IMR-90 (cell line): ENCODE measurements at regions not wholly inside any gene's neighbourhood (a gene's known extent, or its start where the extent isn't known, plus 50 kb on each side); places are given as distances from the start of the nearest gene placed in this dataset.

Experiments used
- ATAC-seq: fragments of 200-7000 bp; cut with Tn5 transposase; 2 replicates; pipeline ENCODE4 v1.9.1; 2020; ENCODE audit warnings: low read depth, mild to moderate bottlenecking, moderate library complexity
- BruUV-seq: library from RNA; stranded (reverse); fragments of 400-500 nt; replicated peaks from 2 replicates; lab custom pipeline; 2021; lab: Mats Ljungman, UMichigan
- CTCF ChIA-PET: fragments of 300-600 bp; formaldehyde crosslinking; extraction: SDS; loops from one replicate; lab custom pipeline; 2021; ENCODE audit warnings: antibody characterized with exemption; lab: Yijun Ruan, JAX
- POLR2A ChIA-PET: fragments of 300-600 bp; sonication (Branson Sonifier 250); formaldehyde crosslinking; loops from one replicate; lab custom pipeline; 2022; ENCODE audit warnings: antibody characterized with exemption; ENCODE audit not compliant: unreplicated experiment; lab: Charles Lee
- DNase-seq: peaks from one replicate; pipeline ENCODE4 v3.0.0; 2013
- H2AFZ ChIP-seq: replicated peaks from 2 replicates; pipeline ENCODE3; 2013; ENCODE audit warnings: low read length, mild to moderate bottlenecking; ENCODE audit not compliant: poor library complexity
- H2AK5ac ChIP-seq: 2 replicates; pipeline ENCODE4 v1.6.1; 2013; ENCODE audit warnings: low read depth, low read length, inconsistent platforms
- H2AK9ac ChIP-seq: replicated peaks from 2 replicates; pipeline ENCODE3; 2013; ENCODE audit warnings: mild to moderate bottlenecking, low read depth, low read length, moderate library complexity; ENCODE audit not compliant: poor library complexity
- H2BK120ac ChIP-seq: 2 replicates; pipeline ENCODE4 v1.6.1; 2013; ENCODE audit warnings: low read depth, low read length, inconsistent platforms
- H2BK15ac ChIP-seq: 3 replicates; pipeline ENCODE4 v1.6.1; 2013; ENCODE audit warnings: low read depth, low read length, inconsistent platforms
- H2BK20ac ChIP-seq: 2 replicates; pipeline ENCODE4 v1.6.1; 2013; ENCODE audit warnings: low read depth, mild to moderate bottlenecking, inconsistent platforms, low read length, moderate library complexity
- H2BK5ac ChIP-seq: 2 replicates; pipeline ENCODE4 v1.6.1; 2013; ENCODE audit warnings: mild to moderate bottlenecking, low read depth, low read length, inconsistent platforms; ENCODE audit not compliant: poor library complexity, severe bottlenecking
- H3K14ac ChIP-seq: replicated peaks from 2 replicates; pipeline ENCODE4 v1.6.1; 2013; ENCODE audit warnings: low read depth, low read length, inconsistent platforms
- H3K18ac ChIP-seq: 2 replicates; pipeline ENCODE4 v1.6.1; 2013; ENCODE audit warnings: low read depth, low read length, control low read depth
- H3K23ac ChIP-seq: 2 replicates; pipeline ENCODE4 v1.6.1; 2013; ENCODE audit warnings: low read depth, low read length, inconsistent platforms
- H3K27ac ChIP-seq: 2 replicates; pipeline ENCODE4 v1.5.1; 2013; ENCODE audit warnings: mild to moderate bottlenecking, control low read depth, low read length; ENCODE audit not compliant: insufficient read depth
- H3K27me3 ChIP-seq: 2 replicates; pipeline ENCODE4 v1.6.1; 2013; ENCODE audit warnings: low read length; ENCODE audit not compliant: control insufficient read depth, insufficient read depth
- H3K36me3 ChIP-seq: 2 replicates; pipeline ENCODE4 v1.6.1; 2013; ENCODE audit warnings: low read length, mixed read lengths; ENCODE audit not compliant: control insufficient read depth, insufficient read depth
- H3K4ac ChIP-seq: 2 replicates; pipeline ENCODE4 v1.6.1; 2013; ENCODE audit warnings: low read depth, low read length, inconsistent platforms
- H3K4me1 ChIP-seq: 2 replicates; pipeline ENCODE4 v1.6.1; 2013; ENCODE audit warnings: low read length, mixed read lengths; ENCODE audit not compliant: control insufficient read depth, insufficient read depth
- H3K4me2 ChIP-seq: 2 replicates; pipeline ENCODE4 v1.6.1; 2013; ENCODE audit warnings: low read depth, mild to moderate bottlenecking, control low read depth, low read length, moderate library complexity
- H3K4me3 ChIP-seq: 2 replicates; pipeline ENCODE4 v1.5.1; 2013; ENCODE audit warnings: low read depth, mild to moderate bottlenecking, control low read depth, low read length, moderate library complexity; ENCODE audit not compliant: insufficient read depth
- H3K56ac ChIP-seq: 2 replicates; pipeline ENCODE4 v1.6.1; 2013; ENCODE audit warnings: low read length, inconsistent platforms; ENCODE audit not compliant: insufficient read depth; ENCODE audit errors: extremely low read depth
- H3K79me1 ChIP-seq, 2 experiments: 2 replicates each; pipeline ENCODE4 v1.6.1; 2013; ENCODE audit warnings: low read length in 2 of 2, inconsistent platforms in 1 of 2, low read depth in 1 of 2
- H3K9ac ChIP-seq: 2 replicates; pipeline ENCODE4 v1.6.1; 2013; ENCODE audit warnings: low read depth, low read length, control low read depth
- H3K9me1 ChIP-seq: 2 replicates; pipeline ENCODE4 v1.6.1; 2013; ENCODE audit warnings: low read length, inconsistent platforms; ENCODE audit not compliant: insufficient read depth
- H3K9me3 ChIP-seq: 2 replicates; pipeline ENCODE4 v1.6.1; 2013; ENCODE audit warnings: low read length; ENCODE audit not compliant: control insufficient read depth, insufficient read depth
- H4K20me1 ChIP-seq: 2 replicates; pipeline ENCODE4 v1.6.1; 2013; ENCODE audit warnings: low read length, inconsistent platforms; ENCODE audit not compliant: insufficient read depth
- H4K5ac ChIP-seq: 2 replicates; pipeline ENCODE4 v1.6.1; 2013; ENCODE audit warnings: mild to moderate bottlenecking, low read depth, low read length, control low read depth
- H4K8ac ChIP-seq, 2 experiments: 2 replicates each; pipeline ENCODE4 v1.6.1; 2013; ENCODE audit warnings: low read depth in 2 of 2, low read length in 2 of 2, control low read depth in 1 of 2, inconsistent platforms in 1 of 2
- H4K91ac ChIP-seq: 2 replicates; pipeline ENCODE4 v1.6.1; 2013; ENCODE audit warnings: low read depth, low read length, inconsistent platforms; ENCODE audit not compliant: insufficient read depth
- BHLHE40 ChIP-seq: fragments of 150-350 bp; IDR thresholded peaks from 2 replicates; pipeline ENCODE4 v1.6.1; 2016; ENCODE audit warnings: mild to moderate bottlenecking, low read depth, low read length
- CHD1 ChIP-seq: IDR thresholded peaks from 2 replicates; pipeline ENCODE4 v1.6.1; 2012; ENCODE audit warnings: low read depth, low read length, improper control_type of control experiment
- FOS ChIP-seq: fragments of 150-350 bp; IDR thresholded peaks from 2 replicates; pipeline ENCODE4 v1.6.1; 2016; ENCODE audit warnings: low read depth, low read length
- NFE2L2 ChIP-seq: fragments of 150-350 bp; IDR thresholded peaks from 2 replicates; pipeline ENCODE4 v1.6.1; 2016; ENCODE audit warnings: low read depth, mild to moderate bottlenecking, low read length
- POLR2A ChIP-seq: IDR thresholded peaks from 2 replicates; pipeline ENCODE4 v1.6.1; 2012; ENCODE audit warnings: mild to moderate bottlenecking, low read depth, low read length
- RFX5 ChIP-seq: IDR thresholded peaks from 2 replicates; pipeline ENCODE4 v1.8.0; 2012; ENCODE audit warnings: low read depth, mild to moderate bottlenecking, low read length, moderate library complexity
- USF2 ChIP-seq: fragments of 150-350 bp; IDR thresholded peaks from 2 replicates; pipeline ENCODE4 v1.6.1; 2017; ENCODE audit warnings: mild to moderate bottlenecking, antibody characterized with exemption, low read length, low read depth
- WGBS, 2 experiments: methylation state at CpG; one replicate each; pipeline versions ENCODE4 v1.1.5 to v1.1.7; 2013; ENCODE audit warnings: missing lambda C conversion rate in 2 of 2; ENCODE audit not compliant: insufficient read length in 1 of 2; ENCODE audit errors: extremely low coverage in 2 of 2; 5-methylcytosine and 5-hydroxymethylcytosine counted together
- dilution Hi-C: fragments of 300-500 bp; cut with HindIII; formaldehyde crosslinking; loops from one replicate; pipeline ENCODE4 v1.14.3; 2018; ENCODE audit warnings: low sequenced_read_pairs; ENCODE audit not compliant: unreplicated experiment
- in situ Hi-C: fragments of 300-500 bp; cut with MboI; formaldehyde crosslinking; loops from 3 replicates; pipeline ENCODE4 v1.14.3; 2019; ENCODE audit warnings: low sequenced_read_pairs, inconsistent platforms, mixed read lengths
- intact Hi-C: fragments of 100-400 bp; cut with micrococcal nuclease; formaldehyde crosslinking; loops from 2 replicates; pipeline ENCODE4 v1.10.0; 2022

DNA sequence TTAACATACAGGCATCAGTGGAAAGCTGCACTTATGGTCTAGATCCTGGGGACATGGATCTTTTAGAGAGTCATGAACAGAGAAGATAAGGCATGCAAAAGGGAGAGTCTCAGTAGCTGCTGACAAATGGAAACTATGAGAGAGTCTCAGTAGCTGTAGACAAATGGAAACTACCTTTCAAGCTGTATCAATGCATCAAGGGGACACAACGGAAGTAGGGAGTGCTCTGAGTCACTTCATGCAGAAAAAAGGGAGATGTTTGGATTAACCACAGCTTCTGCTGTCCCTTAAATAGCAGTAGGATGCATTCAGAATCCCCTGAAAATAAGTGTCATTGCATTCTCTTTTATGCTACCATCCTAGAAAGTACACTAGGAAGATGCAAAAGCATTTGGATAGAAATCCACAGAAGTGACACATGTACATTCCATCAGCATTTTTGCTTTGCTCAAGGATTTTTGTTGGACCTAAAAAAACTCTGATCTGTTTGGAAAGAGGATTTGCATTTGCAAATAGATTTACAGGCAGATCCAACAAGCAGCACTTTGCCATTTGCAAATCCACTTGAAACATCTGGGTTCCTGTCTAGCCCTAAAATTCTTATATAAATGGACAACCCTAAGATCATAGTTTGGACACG lies 227.5 kb upstream of the LMO3 start:
- H3K9ac ChIP-seq = no peak overlapping the region
- H3K4me1 ChIP-seq = no peaks in the 10 kb centered on the region
- peaks cover 2% of the 10 kb centered on the region; the same call in 1 of the 2 replicates for H3K9me3 ChIP-seq
- H3K14ac ChIP-seq = no peak overlapping the region
- H2BK15ac ChIP-seq = no peak overlapping the region
- no peak overlapping the region for H3K18ac ChIP-seq
- no peak overlapping the region for H4K5ac ChIP-seq
- no CpG with 5 or more reads among the region's 2 CpGs for WGBS, 2 experiments
- H3K4me3 ChIP-seq = no peak overlapping the region
- DNase-seq (no peak), ATAC-seq (no peak)
- no peak overlapping the region for H2BK120ac ChIP-seq
- H2BK5ac ChIP-seq = no peak overlapping the region
- no peaks in the 10 kb centered on the region for H3K79me1 ChIP-seq
- ChIA-PET POLR2A (no interaction called here), CTCF (no interaction called here)
- no peak for TF ChIP-seq BHLHE40
- TF ChIP-seq RFX5 = no peak
- no peak for TF ChIP-seq CHD1
- no peak for TF ChIP-seq FOS
- TF ChIP-seq NFE2L2 = no peak
- TF ChIP-seq POLR2A = no peak
- TF ChIP-seq USF2 = no peak
- H3K4me2 ChIP-seq = no peak overlapping the region
- no peak overlapping the region for H2BK20ac ChIP-seq
- no peak overlapping the region for H3K27ac ChIP-seq
- H4K91ac ChIP-seq = no peak overlapping the region
- no peaks in the 10 kb centered on the region for H3K27me3 ChIP-seq
- H3K56ac ChIP-seq = no peak overlapping the region
- intact Hi-C loops (no loop called here), dilution Hi-C loops (no loop called here), in situ Hi-C loops (no loop called here)
- H4K8ac ChIP-seq = no peak overlapping the region
- no peaks in the 10 kb centered on the region for H3K9me1 ChIP-seq
- no peak overlapping the region for H2AFZ ChIP-seq
- BruUV-seq = no TSS peak
- no peaks in the 10 kb centered on the region for H3K36me3 ChIP-seq
- H4K20me1 ChIP-seq = no peaks in the 10 kb centered on the region
- H3K23ac ChIP-seq = no peak overlapping the region
- H3K4ac ChIP-seq = no peak overlapping the region
- H2AK9ac ChIP-seq = no peak overlapping the region
- no peak overlapping the region for H2AK5ac ChIP-seq
